HG03460 (cell line): ENCODE measurements at regions not wholly inside any gene's neighbourhood (a gene's known extent, or its start where the extent isn't known, plus 50 kb on each side); places are given as distances from the start of the nearest gene placed in this dataset.

ENCODE experiments used
- ATAC-seq: cut with Tn5 transposase; IDR thresholded peaks from one replicate; pipeline ENCODE4 v1.9.1; 2021; ENCODE audit not compliant: unreplicated experiment

GRCh38 chr1:118254491-118255425 lies 69.7 kb upstream of the SPAG17 start:
- ATAC-seq = no peak

DNA sequence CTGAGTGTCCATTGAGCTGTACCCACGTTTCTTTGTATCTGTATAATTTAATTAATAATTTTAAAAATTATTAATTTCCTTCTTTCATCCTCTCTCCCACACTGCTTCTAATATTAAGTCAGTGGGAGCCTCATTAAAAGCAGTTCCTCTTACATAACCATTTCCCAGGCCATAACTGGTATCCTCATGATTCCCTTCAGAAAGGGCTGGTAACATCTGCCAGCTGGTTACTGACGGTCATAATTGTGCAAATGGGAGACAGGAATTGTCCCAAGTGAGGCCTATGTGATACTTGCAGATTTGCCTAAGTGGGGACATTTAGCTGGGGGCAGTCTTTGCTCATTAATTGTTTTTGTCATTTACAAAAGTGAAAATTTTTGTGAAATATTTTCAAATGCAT lies 69.0 kb upstream of the SPAG17 start:
- no peak for ATAC-seq

GRCh38 chr1:118253053-118253915 lies 68.3 kb upstream of the SPAG17 start:
- ATAC-seq = no peak

- no peak for ATAC-seq
Measured at GRCh38 chr1:118252624-118253023, 67.6 kb upstream of the SPAG17 start.

DNA sequence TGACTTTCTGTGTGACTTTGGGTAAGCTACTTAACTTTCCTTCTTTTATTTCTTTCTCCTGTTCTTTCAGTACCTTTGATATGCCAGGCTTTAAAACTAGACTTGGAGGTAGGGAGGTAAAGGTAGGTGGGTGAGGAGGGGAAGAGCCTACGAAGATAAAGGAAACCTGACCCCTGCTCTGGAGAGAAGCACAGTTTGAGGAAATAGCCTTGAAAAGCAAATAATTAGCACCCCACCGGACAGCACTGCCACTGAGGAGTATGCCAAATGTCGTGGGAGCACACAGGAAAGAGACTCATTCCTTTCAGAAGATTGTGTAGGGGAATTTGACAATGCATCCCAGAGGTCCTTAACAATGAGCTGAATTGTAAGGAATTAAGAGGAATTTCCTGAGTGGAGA lies 65.2 kb upstream of the SPAG17 start:
- no peak for ATAC-seq

GRCh38 chr1:118249641-118250040 lies 64.6 kb upstream of the SPAG17 start:
- ATAC-seq = no peak

DNA sequence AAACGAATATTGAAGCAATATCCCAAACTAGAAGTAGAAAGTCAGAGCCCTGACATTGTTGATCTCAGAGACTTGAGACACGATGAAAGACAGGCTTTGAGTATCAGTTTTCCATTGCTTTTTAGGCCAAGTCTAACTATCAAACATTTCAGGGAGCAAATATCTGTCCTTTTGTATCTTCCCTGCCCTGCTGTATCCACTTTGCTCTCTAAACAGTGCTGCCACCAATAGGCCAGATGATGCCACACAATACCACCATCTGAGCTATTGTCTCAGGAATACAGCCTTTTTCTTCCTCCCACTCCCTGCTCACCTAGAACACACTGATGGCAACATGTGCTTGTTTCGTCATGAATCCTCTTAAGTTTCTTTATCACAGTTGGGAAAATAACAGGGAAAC lies 62.6 kb upstream of the SPAG17 start:
- ATAC-seq = no peak

DNA sequence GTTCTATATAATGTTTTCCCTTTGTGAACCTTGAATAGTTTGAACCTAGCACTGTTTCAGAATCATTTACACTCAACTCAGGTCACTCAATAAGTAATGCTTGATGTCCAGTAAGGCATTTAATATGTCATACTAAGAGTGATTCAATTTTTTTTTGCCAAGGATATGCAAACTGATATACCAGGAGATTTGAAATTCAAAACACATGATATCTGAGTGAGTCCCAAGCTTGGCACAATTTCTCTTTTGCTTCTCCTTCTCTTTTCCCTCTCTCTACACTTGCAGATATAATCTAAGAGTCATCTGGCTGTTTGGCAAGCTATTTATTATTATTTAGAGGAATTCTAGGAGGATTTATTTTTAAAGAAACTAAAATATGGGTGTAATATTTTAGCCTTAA lies 61.6 kb upstream of the SPAG17 start:
- ATAC-seq = no peak

DNA sequence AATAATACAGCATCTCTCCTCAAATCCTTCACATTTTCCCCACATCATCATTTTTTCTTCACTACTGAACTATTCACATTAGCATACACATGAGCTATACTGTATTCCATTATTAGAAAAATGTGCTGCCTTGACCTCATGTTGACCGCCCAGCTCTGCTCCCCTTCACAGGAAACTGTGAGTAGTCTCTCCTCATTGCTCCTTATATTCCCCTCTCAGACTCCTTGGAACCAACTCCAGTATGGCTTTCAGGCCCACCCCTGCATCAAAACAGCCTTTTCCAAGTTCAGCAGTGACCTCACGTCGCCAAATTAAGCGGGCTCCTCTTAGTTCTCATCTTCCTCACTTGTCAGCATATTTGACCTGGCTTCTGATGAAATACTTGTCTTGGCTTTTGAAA lies 59.2 kb upstream of the SPAG17 start:
- ATAC-seq = no peak

- ATAC-seq = no peak
Measured at GRCh38 chr1:118243269-118243668, 58.2 kb upstream of the SPAG17 start.
